GM12865 (cell line): ENCODE measurements at regions not wholly inside any gene's neighbourhood (a gene's known extent, or its start where the extent isn't known, plus 50 kb on each side); places are given as distances from the start of the nearest gene placed in this dataset.

Experiments
- DNase-seq: peaks from one replicate; pipeline ENCODE4 v3.0.0; 2010; ENCODE audit warnings: low read depth
- H3K4me3 ChIP-seq: 2 replicates; pipeline ENCODE4 v1.5.1; 2011; ENCODE audit warnings: mild to moderate bottlenecking, low read depth, low read length, control low read depth
- CTCF ChIP-seq: IDR thresholded peaks from 2 replicates; pipeline ENCODE4 v1.5.1; 2011; ENCODE audit warnings: low read length, control low read depth, low read depth, inconsistent platforms; ENCODE audit not compliant: insufficient read depth; ENCODE audit errors: missing control alignments

GRCh38 chr10:6770846-6771245 lies 190.8 kb upstream of the PRKCQ start:
- DNase-seq, result no peak
- H3K4me3 ChIP-seq, result no peak overlapping the region
- TF ChIP-seq CTCF, result no peak

GRCh38 chr10:6769704-6770417 lies 189.8 kb upstream of the PRKCQ start:
- peak; percentile 67 for DNase-seq
- no peak for TF ChIP-seq CTCF
- H3K4me3 ChIP-seq, result no peak overlapping the region

- no peak for TF ChIP-seq CTCF
Observed at GRCh38 chr10:6766131-6766801, 186.2 kb upstream of the PRKCQ start.

GRCh38 chr10:6763423-6763822 lies 183.3 kb upstream of the PRKCQ start:
- no peak for TF ChIP-seq CTCF
- no peak overlapping the region for H3K4me3 ChIP-seq
- no peak for DNase-seq

More at GRCh38 chr10:6766131-6766801, 186.2 kb upstream of the PRKCQ start:
- no peak for DNase-seq
- H3K4me3 ChIP-seq, result no peak overlapping the region

GRCh38 chr10:6763001-6763400 lies 182.9 kb upstream of the PRKCQ start:
- no peak for DNase-seq
- TF ChIP-seq CTCF, result no peak
- H3K4me3 ChIP-seq, result no peak overlapping the region

GRCh38 chr10:6759961-6760360 lies 179.9 kb upstream of the PRKCQ start:
- TF ChIP-seq CTCF, result no peak
- H3K4me3 ChIP-seq, result no peak overlapping the region

More at GRCh38 chr10:6759961-6760360, 179.9 kb upstream of the PRKCQ start:
- no peak for DNase-seq
